Activated naive CD4-positive, alpha-beta T cell treated with anti-CD3 and anti-CD28 coated beads, Interleukin-2, amount 50 U/mL, for 72 hours (primary cell): ENCODE measurements at regions not wholly inside any gene's neighbourhood (a gene's known extent, or its start where the extent isn't known, plus 50 kb on each side); places are given as distances from the start of the nearest gene placed in this dataset.

Source experiments
- ATAC-seq, 2 donors: fragments of 150-1000 bp; cut with Tn5 transposase; 2 replicates each; pipeline ENCODE4 v1.10.0; 2021; ENCODE audit warnings: mild to moderate bottlenecking in 2 of 2, moderate library complexity in 2 of 2
- DNase-seq, 2 donors: peaks; one replicate each; pipeline ENCODE4 v3.0.0; 2021 to 2022; ENCODE audit warnings: low spot score in 2 of 2
- H3K27ac Mint-ChIP-seq, 2 donors: one replicate each; pipeline ENCODE4 v1.8.0; 2022; ENCODE audit warnings: mild to moderate bottlenecking in 2 of 2, mixed read lengths in 2 of 2
- H3K36me3 Mint-ChIP-seq, 2 donors: one replicate each; pipeline ENCODE4 v1.8.0; 2022; ENCODE audit warnings: mixed read lengths in 2 of 2
- H3K9me3 Mint-ChIP-seq, 2 donors: one replicate each; pipeline ENCODE4 v1.8.0; 2022; ENCODE audit warnings: mixed read lengths in 2 of 2

DNA sequence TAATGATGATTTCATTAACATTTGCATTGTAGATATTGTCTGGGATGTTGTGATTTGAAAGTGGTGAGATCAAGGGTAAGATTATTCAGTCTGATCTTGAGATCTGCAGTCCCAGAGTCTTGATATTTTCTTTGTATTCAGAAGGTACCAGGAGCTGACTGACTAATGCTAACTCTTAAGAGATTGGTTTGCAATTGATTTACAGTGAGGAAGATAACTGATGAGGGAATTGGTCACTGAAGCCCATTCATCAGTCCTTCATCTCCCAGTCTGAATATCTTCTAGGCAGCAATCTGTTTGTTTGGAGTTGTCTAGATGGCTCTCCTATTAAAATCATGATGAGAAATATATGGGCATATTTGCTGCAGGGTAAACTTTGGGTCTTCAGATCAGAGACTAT lies 473.7 kb downstream of the ARL4A start:
- Mint-ChIP-seq H3K27ac (no peak overlapping the region), H3K9me3 (no peaks in the 10 kb centered on the region), H3K36me3 (no peaks in the 10 kb centered on the region)
- ATAC-seq (no peak), DNase-seq (no peak)

DNA sequence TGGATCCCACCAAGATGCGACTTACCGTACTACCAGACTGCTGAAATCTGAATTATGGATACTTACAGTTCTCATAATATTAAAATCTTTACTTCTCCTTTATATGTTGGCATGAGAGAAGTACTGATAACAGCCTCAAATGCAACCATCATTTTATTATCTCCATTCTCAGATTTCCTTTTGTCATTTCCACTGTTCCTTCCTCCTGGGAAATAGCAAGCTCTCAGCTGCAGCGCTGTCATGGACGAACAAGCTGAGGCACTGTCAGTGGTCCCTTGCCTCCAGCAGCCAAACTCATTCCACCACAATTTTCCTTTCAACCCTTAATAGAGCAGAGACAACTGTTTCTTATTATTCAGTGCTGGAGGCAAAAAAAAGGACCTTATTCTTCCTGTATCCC lies 478.4 kb downstream of the ARL4A start:
- H3K36me3 Mint-ChIP-seq, result no peaks in the 10 kb centered on the region
- no peak overlapping the region for H3K27ac Mint-ChIP-seq
- DNase-seq (no peak), ATAC-seq (no peak)
- no peaks in the 10 kb centered on the region for H3K9me3 Mint-ChIP-seq

DNA sequence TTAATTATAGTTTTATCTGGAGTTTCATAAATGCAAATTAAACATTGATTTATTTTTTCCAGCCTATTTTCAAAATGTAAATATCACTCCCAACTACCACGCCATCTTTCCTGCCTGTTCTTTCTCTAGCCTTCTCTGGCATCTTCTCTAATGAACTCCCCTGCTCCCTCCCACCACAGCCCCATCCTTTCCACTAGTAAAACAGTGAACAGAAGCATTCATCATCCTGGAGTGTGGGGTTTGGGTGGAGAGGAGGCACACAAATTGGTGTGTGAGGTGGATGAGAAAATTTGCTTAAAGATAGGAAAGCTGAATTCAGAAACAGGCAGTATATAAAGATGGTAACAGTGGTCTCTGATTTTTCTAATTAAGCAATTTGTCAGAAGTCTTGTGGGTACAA lies 479.4 kb downstream of the ARL4A start:
- Mint-ChIP-seq H3K36me3 (no peaks in the 10 kb centered on the region), H3K27ac (no peak overlapping the region), H3K9me3 (no peaks in the 10 kb centered on the region)
- ATAC-seq, result no peak
- DNase-seq, result no peak

DNA sequence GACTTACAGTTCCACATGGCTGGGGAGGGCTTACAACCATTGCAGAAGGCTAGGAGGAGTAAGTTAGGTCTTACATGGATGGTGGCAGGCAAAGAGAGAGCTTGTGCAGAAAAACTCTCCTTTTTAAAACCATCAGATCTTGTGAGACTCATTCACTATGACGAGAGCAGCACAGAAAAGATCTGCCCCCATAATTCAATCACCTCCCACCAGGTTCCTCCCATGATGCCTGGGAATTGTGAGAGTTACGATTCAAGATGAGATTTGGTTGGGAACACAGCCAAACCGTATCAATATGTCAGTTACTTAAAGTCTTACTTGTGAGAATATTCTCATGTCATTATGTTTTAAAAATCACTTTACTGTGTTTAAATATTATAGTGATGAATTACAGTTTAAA lies 481.9 kb downstream of the ARL4A start:
- no peaks in the 10 kb centered on the region for H3K9me3 Mint-ChIP-seq
- H3K36me3 Mint-ChIP-seq, result no peaks in the 10 kb centered on the region
- no peak overlapping the region for H3K27ac Mint-ChIP-seq
- no peak for DNase-seq
- no peak for ATAC-seq

DNA sequence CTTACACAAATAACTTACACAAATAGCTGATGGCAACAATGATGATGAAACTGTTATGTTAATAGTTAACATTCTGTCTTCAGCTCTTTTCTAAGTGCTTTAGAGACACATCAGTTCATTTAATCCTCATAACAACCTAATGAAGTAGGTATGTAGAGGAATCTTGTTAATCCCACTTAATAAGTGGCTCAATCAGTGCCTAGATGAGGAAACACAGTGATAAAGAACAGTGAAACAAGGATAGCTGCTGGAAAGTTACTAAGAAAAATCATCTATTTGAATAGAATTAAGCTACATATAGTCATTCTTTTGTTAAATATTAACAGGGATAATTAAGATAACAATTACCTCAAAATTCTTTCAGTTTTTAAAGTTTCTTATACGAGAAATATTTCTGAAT lies 487.6 kb downstream of the ARL4A start:
- no peaks in the 10 kb centered on the region for H3K36me3 Mint-ChIP-seq
- no peak overlapping the region for H3K27ac Mint-ChIP-seq
- no peak for ATAC-seq
- H3K9me3 Mint-ChIP-seq, result no peaks in the 10 kb centered on the region
- DNase-seq, result no peak

DNA sequence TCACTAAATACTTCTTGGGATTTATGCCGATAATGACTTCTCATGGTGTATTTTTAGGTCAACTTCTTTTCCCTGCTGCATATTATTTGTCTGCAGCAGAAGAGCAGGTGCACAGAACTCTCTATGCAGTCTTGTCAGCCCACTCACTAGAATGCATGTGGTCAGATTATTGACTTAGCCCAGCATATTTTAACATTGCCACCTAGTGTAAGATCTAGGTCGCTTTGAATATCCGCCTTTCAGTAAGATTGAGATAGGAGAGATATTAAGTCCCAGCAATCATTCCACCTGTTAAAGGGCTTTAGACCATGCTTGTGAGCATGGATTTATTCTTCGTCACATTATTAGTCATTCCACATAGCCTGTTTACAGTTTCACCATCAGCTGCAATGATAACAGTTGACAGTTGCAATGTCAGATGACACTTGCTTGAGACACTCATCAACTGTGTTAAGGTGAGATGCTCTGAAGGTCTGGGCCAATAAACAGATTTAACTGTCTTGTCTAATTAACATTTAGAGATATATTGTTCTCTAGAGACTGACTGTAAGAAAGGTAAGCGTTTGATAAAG lies 491.7 kb downstream of the ARL4A start:
- DNase-seq (no peak), ATAC-seq (no peak)
- Mint-ChIP-seq H3K9me3 (no peaks in the 10 kb centered on the region), H3K27ac (no peak overlapping the region), H3K36me3 (no peaks in the 10 kb centered on the region)

DNA sequence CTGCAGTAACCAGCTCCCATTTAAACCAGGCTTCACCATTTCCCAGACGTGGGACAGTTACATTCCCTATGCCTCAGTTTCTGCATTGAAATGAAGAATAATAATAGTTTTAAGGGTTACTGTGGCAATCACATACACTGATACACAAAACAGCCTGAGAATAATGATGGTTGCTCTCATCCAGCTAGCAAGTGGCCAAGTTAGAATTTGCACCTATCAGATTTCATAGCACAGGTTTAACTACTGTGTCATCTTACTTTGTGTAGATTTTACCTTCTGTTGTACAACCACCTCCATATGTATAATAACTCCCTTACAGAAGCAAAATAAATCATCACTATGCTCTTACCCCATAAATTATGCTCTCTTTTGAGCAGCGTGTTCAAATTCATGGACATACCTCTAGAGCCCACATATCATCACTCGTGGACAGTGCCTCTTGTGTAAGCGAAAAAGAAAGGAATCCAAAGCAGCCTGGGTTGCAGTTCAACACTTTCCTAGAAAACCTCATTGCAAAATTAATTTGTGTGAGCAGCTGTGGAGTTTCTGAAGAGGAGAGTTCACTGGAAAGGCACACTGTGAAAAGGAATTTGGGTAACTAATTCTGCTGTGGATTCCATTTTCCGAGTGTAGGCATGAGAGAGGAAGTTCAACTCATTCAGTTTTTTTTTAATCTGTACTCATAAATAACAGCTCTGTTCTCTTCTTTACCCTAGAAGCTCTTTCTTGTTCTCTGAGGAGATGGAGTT lies 492.5 kb downstream of the ARL4A start:
- DNase-seq, result no peak
- H3K27ac Mint-ChIP-seq, result no peak overlapping the region
- no peaks in the 10 kb centered on the region for H3K9me3 Mint-ChIP-seq
- no peaks in the 10 kb centered on the region for H3K36me3 Mint-ChIP-seq
- ATAC-seq, result no peak

DNA sequence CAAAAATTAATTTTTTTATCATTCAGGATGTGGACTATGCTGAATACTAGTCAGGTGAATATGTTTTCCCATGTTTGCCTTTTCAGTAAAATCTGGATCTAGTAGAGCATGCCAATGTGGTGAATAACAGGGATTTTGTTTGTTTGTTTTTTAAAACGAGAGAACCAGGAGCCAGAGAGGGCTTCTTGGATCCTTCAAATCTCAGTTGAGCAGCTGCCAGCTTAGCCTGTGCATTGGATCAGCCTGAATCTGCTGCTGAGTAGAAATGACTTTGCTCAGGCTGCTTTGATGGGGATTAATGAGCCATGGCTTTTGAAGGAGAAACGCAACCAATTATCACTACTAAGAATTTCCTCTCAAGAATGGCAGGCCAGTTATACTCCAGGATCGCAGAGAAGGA lies 493.8 kb downstream of the ARL4A start:
- no peak for DNase-seq
- Mint-ChIP-seq H3K36me3 (no peaks in the 10 kb centered on the region), H3K27ac (no peak overlapping the region), H3K9me3 (no peaks in the 10 kb centered on the region)
- ATAC-seq, result no peak

DNA sequence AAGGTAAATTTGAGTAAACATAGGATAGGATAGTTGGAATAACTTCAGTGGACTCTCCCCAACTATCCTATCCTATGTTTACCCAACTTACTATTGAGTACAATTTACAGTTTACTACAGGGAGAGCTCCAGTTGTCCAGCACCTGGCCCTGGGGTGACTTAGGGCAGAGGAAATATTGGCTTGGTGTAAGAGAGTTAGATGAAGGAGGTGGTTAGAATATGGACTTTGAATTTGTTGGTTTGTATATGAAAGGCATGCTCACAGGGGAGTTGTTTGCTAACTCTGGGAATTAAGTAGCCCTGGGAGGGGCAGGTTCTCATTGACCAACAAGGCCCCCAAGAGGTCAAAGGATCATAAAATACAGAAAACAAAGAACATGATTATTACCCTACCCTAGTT lies 497.7 kb downstream of the ARL4A start:
- H3K36me3 Mint-ChIP-seq, result no peaks in the 10 kb centered on the region
- ATAC-seq (no peak), DNase-seq (no peak)
- no peaks in the 10 kb centered on the region for H3K9me3 Mint-ChIP-seq
- no peak overlapping the region for H3K27ac Mint-ChIP-seq

DNA sequence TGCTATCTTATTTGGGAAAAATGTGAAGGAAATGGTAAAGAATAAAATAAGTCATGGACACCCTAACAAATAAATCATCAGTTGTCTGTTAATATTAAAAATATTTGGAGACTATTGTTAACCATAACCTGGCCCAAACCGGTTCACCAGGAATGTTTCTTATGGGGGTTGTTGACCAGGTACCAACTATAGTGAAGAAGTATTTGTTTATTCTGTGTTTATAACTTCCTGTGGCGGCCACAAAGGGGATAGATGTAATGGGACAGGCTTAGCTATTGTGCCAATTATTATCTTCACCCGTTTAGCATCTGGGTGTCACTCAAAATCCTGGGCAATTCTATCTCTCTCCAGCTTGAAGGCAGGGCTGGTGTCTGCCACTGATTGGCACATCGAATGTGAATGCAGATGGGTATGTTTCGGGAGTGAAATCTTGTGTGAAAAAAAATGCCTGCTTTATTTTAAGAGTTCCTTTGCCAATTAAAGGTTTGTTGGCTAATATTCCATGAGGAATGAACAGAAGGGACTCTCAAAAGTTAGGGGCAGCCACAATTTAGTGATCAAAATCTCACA lies 500.9 kb downstream of the ARL4A start:
- no peak overlapping the region for H3K27ac Mint-ChIP-seq
- ATAC-seq, result no peak

DNA sequence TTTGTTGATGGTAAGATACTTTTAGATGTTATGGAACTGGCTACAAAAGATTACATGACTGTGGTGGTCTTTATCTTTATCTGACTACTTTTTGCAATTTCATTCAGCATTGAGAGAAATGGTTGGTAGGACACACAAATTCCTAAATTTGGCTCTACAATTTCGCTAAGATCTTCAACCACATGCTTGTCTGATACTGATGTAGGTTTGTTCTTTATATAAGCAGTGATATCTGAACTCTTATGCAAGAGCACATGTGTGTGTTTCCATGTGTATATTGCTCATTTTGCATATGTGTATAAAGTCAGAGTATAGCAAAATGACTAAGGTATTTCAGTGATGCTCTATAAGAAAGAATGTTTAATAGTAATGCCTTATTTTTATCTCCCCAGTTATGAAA lies 501.5 kb downstream of the ARL4A start:
- Mint-ChIP-seq H3K27ac (peak overlapping the region in 1 of 2 donors; percentile 44), H3K36me3 (no peaks in the 10 kb centered on the region), H3K9me3 (no peaks in the 10 kb centered on the region)
- ATAC-seq, result no peak
- no peak for DNase-seq

More for the DNA sequence above, 500.9 kb downstream of the ARL4A start:
- Mint-ChIP-seq H3K36me3 (no peaks in the 10 kb centered on the region), H3K9me3 (no peaks in the 10 kb centered on the region)
- no peak for DNase-seq

DNA sequence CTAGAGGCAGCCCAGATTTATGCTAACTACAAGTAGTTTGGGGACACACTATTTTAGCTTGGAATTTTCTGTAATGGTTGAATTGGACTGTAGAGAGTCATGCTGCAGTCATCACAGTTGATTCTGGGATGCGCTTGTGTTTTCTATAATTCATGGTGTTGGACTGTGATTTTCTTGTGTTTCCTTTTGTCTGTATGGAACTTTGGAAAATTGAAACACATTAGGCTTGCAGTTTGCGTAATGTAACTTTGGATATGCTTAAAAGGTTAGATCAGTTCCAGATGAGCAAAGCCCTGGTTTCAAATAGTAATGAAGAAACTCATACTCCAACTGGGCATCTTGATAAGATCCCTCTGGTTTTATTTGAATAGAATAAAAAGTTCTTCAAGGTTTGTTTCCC lies 502.2 kb downstream of the ARL4A start:
- H3K9me3 Mint-ChIP-seq, result no peaks in the 10 kb centered on the region
- ATAC-seq (no peak), DNase-seq (no peak)
- no peak overlapping the region for H3K27ac Mint-ChIP-seq
- no peaks in the 10 kb centered on the region for H3K36me3 Mint-ChIP-seq

DNA sequence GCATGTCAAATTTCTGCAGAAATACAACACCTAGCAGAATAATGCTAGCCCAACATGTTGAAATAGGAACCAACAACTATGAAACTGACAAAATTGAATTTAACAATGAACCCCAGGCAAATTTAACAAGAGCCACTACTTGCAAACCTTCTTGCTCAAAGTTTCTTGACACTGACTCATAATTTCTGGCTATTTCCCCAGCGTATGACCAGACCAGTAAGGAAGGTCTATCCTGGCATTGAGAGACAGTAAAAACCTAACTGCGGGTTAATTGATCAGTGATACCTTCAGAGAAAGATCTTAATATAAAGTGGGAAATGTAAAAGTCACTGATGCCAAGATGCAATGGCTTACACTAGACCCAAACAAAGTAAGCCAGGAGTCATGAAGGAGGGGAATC lies 510.1 kb downstream of the ARL4A start:
- H3K27ac Mint-ChIP-seq, result no peak overlapping the region
- DNase-seq (no peak), ATAC-seq (no peak)
- no peaks in the 10 kb centered on the region for H3K9me3 Mint-ChIP-seq
- no peaks in the 10 kb centered on the region for H3K36me3 Mint-ChIP-seq

DNA sequence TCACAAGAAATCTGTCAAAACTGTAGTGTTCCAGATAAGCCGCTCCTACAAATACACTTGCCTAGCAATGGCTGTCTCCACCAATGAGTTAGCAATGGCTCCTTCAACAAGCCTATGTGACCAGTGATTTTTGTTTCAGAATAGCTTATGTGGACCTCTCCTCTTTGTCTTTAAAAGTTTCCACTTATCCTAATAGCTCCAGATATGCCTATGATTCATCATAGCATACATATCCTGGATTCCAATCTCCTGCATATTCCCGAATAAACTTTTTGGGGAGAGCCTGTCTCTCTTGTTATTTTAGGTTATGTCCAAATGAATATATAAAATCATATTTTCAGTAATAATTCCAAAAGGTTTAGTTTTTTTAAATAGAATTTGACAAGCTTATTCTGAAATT lies 510.6 kb downstream of the ARL4A start:
- no peaks in the 10 kb centered on the region for H3K9me3 Mint-ChIP-seq
- H3K36me3 Mint-ChIP-seq, result no peaks in the 10 kb centered on the region

DNA sequence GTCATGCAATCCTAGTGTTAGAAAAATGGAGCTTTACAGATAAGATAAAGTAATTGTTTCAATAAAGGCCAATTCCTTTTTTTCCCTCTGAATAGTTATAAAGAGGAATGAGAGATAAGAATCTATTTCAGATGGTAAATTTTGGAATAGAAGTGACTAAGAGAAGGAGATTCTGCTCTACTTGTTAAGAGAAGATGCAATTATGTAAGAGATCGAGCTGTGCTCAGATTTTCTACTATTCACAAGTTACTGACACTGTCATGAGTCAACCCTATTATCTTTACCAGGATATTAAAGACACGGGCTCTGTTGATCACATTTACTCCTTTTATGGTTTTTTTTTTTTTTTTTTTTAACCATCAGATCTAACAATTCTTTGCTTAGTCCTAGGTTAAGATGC lies 511.3 kb downstream of the ARL4A start:
- ATAC-seq (no peak), DNase-seq (no peak)
- no peaks in the 10 kb centered on the region for H3K36me3 Mint-ChIP-seq
- H3K9me3 Mint-ChIP-seq, result no peaks in the 10 kb centered on the region
- no peak overlapping the region for H3K27ac Mint-ChIP-seq

More for the DNA sequence above, 510.6 kb downstream of the ARL4A start:
- H3K27ac Mint-ChIP-seq, result no peak overlapping the region
- DNase-seq (no peak), ATAC-seq (no peak)

DNA sequence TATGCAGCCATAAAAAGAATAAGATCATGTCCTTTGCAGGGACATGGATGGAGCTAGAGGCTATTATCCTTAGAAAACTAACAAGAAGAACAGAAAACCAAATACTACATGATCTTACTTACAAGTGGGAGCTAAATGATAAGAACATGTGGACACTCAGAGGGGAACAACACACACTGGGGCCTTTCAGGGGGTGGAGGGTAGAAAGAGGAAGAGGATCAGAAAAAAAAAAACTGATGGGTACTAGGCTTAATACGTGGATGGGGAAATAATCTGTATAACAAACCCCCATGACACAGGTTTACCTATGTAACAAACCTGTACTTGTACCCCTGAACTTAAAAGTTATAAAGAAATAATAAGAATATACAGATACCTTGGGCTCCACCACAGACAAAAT lies 514.2 kb downstream of the ARL4A start:
- Mint-ChIP-seq H3K36me3 (no peaks in the 10 kb centered on the region), H3K27ac (no peak overlapping the region), H3K9me3 (no peaks in the 10 kb centered on the region)
- ATAC-seq (no peak), DNase-seq (no peak)

DNA sequence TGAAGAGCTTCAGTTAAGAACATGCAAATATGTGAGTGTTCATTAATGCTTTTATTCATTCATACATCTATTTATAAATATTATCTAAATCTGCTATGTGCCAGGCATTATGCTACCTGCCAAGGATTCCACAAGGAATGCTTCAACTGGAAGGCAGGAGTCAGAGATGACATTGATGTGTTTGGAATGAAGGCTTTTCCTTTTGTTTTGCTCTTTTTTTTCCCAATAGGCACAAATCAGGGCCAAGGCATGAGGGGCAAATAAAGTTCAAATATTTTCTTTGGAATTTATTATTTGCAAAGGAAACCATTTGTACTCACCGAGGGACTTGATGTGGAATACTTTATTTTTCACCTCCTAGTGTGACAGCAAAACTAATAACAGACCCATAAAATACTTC lies 530.3 kb downstream of the ARL4A start:
- Mint-ChIP-seq H3K9me3 (no peaks in the 10 kb centered on the region), H3K36me3 (no peaks in the 10 kb centered on the region), H3K27ac (no peak overlapping the region)
- ATAC-seq (no peak), DNase-seq (no peak)

DNA sequence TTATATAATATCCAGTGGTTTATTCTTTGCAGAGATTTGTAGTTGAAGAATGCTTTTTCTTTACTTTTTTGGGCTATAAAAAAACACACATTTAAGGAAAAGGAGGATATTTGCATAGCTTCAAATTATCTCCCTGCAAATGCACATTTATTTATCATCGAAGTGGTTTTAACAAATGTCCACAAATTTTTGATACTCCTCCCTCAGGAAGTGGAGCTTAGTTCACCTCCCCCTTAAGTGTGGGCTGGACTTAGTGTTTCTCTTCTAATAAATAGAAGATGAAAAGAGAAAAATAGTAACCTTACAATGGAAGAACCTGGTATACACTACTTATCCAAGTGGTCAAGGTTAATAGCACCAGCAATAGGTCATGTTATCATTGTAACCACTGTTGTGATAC lies 537.6 kb downstream of the ARL4A start:
- ATAC-seq, result no peak
- no peaks in the 10 kb centered on the region for H3K9me3 Mint-ChIP-seq
- no peak for DNase-seq
- H3K27ac Mint-ChIP-seq, result no peak overlapping the region
- no peaks in the 10 kb centered on the region for H3K36me3 Mint-ChIP-seq
